H9 (cell line): ENCODE measurements at regions not wholly inside any gene's neighbourhood (a gene's known extent, or its start where the extent isn't known, plus 50 kb on each side); places are given as distances from the start of the nearest gene placed in this dataset.

Source experiments
- DNase-seq: peaks from one replicate; pipeline ENCODE4 v3.0.0-alpha.2; 2017
- H2AFZ ChIP-seq: one replicate; pipeline ENCODE4 v1.6.1; 2013; ENCODE audit warnings: mild to moderate bottlenecking, low read length, control low read depth, moderate library complexity
- H2AK5ac ChIP-seq: 2 replicates; pipeline ENCODE4 v1.6.1; 2013; ENCODE audit warnings: low read length, control low read depth, mixed read lengths; ENCODE audit not compliant: insufficient read length
- H2BK120ac ChIP-seq: one replicate; pipeline ENCODE4 v1.6.1; 2013; ENCODE audit warnings: low read depth, mild to moderate bottlenecking, low read length, control low read depth, inconsistent platforms; ENCODE audit not compliant: poor library complexity, severe bottlenecking
- H2BK12ac ChIP-seq: 2 replicates; pipeline ENCODE4 v1.6.1; 2013; ENCODE audit warnings: low read length, control low read depth, mixed read lengths, low read depth; ENCODE audit not compliant: insufficient read length
- H2BK15ac ChIP-seq: 2 replicates; pipeline ENCODE4 v1.6.1; 2013; ENCODE audit warnings: low read depth, low read length, control low read depth
- H2BK20ac ChIP-seq: one replicate; pipeline ENCODE4 v1.6.1; 2013; ENCODE audit warnings: low read depth, mild to moderate bottlenecking, low read length, control low read depth, inconsistent platforms; ENCODE audit not compliant: poor library complexity, severe bottlenecking
- H2BK5ac ChIP-seq: 2 replicates; pipeline ENCODE4 v1.6.1; 2013; ENCODE audit warnings: low read length, control low read depth, mixed read lengths; ENCODE audit not compliant: insufficient read length
- H3K14ac ChIP-seq: 2 replicates; pipeline ENCODE4 v1.6.1; 2013; ENCODE audit warnings: low read length, control low read depth; ENCODE audit not compliant: insufficient read depth
- H3K18ac ChIP-seq: 2 replicates; pipeline ENCODE4 v1.6.1; 2013; ENCODE audit warnings: low read depth, mild to moderate bottlenecking, mixed read lengths, low read length, control low read depth; ENCODE audit not compliant: insufficient read length
- H3K23ac ChIP-seq: 2 replicates; pipeline ENCODE4 v1.6.1; 2013; ENCODE audit warnings: low read length, control low read depth, mixed read lengths, low read depth; ENCODE audit not compliant: insufficient read length
- H3K23me2 ChIP-seq: 2 replicates; pipeline ENCODE4 v1.6.1; 2013; ENCODE audit warnings: low read depth, mild to moderate bottlenecking, mixed read lengths, low read length, control low read depth; ENCODE audit not compliant: insufficient read length, poor library complexity, severe bottlenecking
- H3K27ac ChIP-seq: 2 replicates; pipeline ENCODE4 v1.5.1; 2013; ENCODE audit warnings: low read length, control low read depth, mixed read lengths, low read depth; ENCODE audit not compliant: insufficient read length
- H3K27me3 ChIP-seq: 2 replicates; pipeline ENCODE4 v1.6.1; 2013; ENCODE audit warnings: low read length, control low read depth, inconsistent platforms; ENCODE audit not compliant: insufficient read depth
- H3K4ac ChIP-seq: 2 replicates; pipeline ENCODE4 v1.6.1; 2013; ENCODE audit warnings: low read depth, mild to moderate bottlenecking, control low read depth, inconsistent platforms, low read length, moderate library complexity
- H3K4me1 ChIP-seq: 2 replicates; pipeline ENCODE4 v1.6.1; 2013; ENCODE audit warnings: low read length, control low read depth, inconsistent platforms; ENCODE audit not compliant: insufficient read depth
- H3K4me2 ChIP-seq: 2 replicates; pipeline ENCODE4 v1.6.1; 2013; ENCODE audit warnings: low read length, control low read depth, mixed read lengths; ENCODE audit not compliant: insufficient read length, insufficient read depth
- H3K56ac ChIP-seq: 2 replicates; pipeline ENCODE4 v1.6.1; 2013; ENCODE audit warnings: low read depth, mild to moderate bottlenecking, mixed read lengths, low read length, control low read depth; ENCODE audit not compliant: insufficient read length
- H3K79me1 ChIP-seq: 2 replicates; pipeline ENCODE4 v1.6.1; 2013; ENCODE audit warnings: low read depth, mild to moderate bottlenecking, moderate library complexity, low read length, control low read depth, inconsistent platforms; ENCODE audit not compliant: insufficient read depth, poor library complexity, severe bottlenecking
- H3K79me2 ChIP-seq: 2 replicates; pipeline ENCODE4 v1.6.1; 2013; ENCODE audit warnings: low read length, control low read depth, inconsistent platforms; ENCODE audit not compliant: insufficient read depth
- H3K9ac ChIP-seq: 2 replicates; pipeline ENCODE4 v1.6.1; 2013; ENCODE audit warnings: low read length, control low read depth, mixed read lengths; ENCODE audit not compliant: insufficient read length; ENCODE audit errors: extremely low read depth
- H3K9me3 ChIP-seq: one replicate; pipeline ENCODE4 v1.6.1; 2013; ENCODE audit warnings: low read depth, low read length, inconsistent platforms; ENCODE audit not compliant: control insufficient read depth
- H3T11ph ChIP-seq: one replicate; pipeline ENCODE4 v1.6.1; 2013; ENCODE audit warnings: mild to moderate bottlenecking, low read length, control low read depth, inconsistent platforms
- H4K20me1 ChIP-seq: one replicate; pipeline ENCODE4 v1.6.1; 2013; ENCODE audit not compliant: control insufficient read depth, insufficient read length, insufficient read depth
- H4K5ac ChIP-seq: 2 replicates; pipeline ENCODE4 v1.6.1; 2013; ENCODE audit warnings: low read depth, mild to moderate bottlenecking, mixed read lengths, low read length, control low read depth; ENCODE audit not compliant: insufficient read length
- H4K8ac ChIP-seq: replicated peaks from 2 replicates; pipeline ENCODE4 v1.6.1; 2013; ENCODE audit warnings: low read length, control low read depth, mixed read lengths, low read depth; ENCODE audit not compliant: insufficient read length
- H4K91ac ChIP-seq: 2 replicates; pipeline ENCODE4 v1.6.1; 2013; ENCODE audit warnings: low read depth, mild to moderate bottlenecking, moderate library complexity, mixed read lengths, low read length, control low read depth; ENCODE audit not compliant: insufficient read length
- H3K27ac Mint-ChIP-seq, 3 experiments: 2 replicates in 2 of 3; 3 replicates in 1 of 3; pipeline ENCODE4 v1.8.0; 2020 to 2021; ENCODE audit warnings: mixed read lengths in 3 of 3, mild to moderate bottlenecking in 1 of 3, moderate library complexity in 1 of 3
- H3K27me3 Mint-ChIP-seq: 2 replicates; pipeline ENCODE4 v1.8.0; 2021; ENCODE audit warnings: low read depth, mild to moderate bottlenecking, moderate library complexity, mixed read lengths
- H3K36me3 Mint-ChIP-seq, 3 experiments: 2 replicates in 2 of 3; 3 replicates in 1 of 3; pipeline ENCODE4 v1.8.0; 2020 to 2021; ENCODE audit warnings: low read depth in 3 of 3, mixed read lengths in 3 of 3; ENCODE audit not compliant: insufficient read depth in 1 of 3
- H3K4me1 Mint-ChIP-seq, 2 experiments: 2 replicates each; pipeline ENCODE4 v1.8.0; 2020; ENCODE audit warnings: mixed read lengths in 2 of 2
- H3K4me3 Mint-ChIP-seq, 2 experiments: 2 replicates in 1 of 2; 3 replicates in 1 of 2; pipeline ENCODE4 v1.8.0; 2020 to 2021; ENCODE audit warnings: mild to moderate bottlenecking in 2 of 2, mixed read lengths in 2 of 2, moderate library complexity in 1 of 2
- H3K9me3 Mint-ChIP-seq, 2 experiments: 2 replicates in 1 of 2; 3 replicates in 1 of 2; pipeline ENCODE4 v1.8.0; 2020; ENCODE audit warnings: mild to moderate bottlenecking in 2 of 2, mixed read lengths in 2 of 2, moderate library complexity in 1 of 2
- WGBS: extraction: QIAGEN DNeasy Blood & Tissue Kit; methylation state at CpG from one replicate; pipeline ENCODE4 v1.1.7; 2013; ENCODE audit warnings: missing lambda C conversion rate, low lambda C conversion rate, mixed read lengths; ENCODE audit not compliant: insufficient read length; ENCODE audit errors: extremely low coverage; 5-methylcytosine and 5-hydroxymethylcytosine counted together
- TF ChIP-seq, protein P1 (sequence below): fragments of 200-600 bp; sonication (generic); conservative IDR thresholded peaks from 3 replicates; pipeline ENCODE4 v1.8.0; 2021; ENCODE audit warnings: antibody characterized with exemption, mild to moderate bottlenecking

DNA sequence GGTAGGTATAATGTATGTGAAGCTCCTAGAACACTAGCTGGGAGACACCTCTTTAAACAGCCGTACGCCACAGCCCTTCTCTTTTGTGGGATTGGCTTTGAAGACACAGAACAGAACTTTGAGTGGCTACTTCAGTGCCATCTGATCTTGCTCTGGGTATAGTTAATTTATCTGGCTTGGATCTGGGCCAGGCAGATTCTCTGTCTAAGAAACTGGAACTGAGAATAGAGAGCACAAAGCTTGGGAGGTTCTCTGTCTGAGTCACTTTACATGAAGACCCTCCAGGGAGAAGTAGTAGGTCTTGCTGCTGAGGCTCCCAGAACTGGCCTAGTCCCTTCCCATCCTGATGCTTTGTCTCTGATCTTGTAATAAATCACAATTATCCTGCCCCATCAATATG lies 721.0 kb upstream of the KIF2B start:
- Histone ChIP-seq H3K56ac (no peak overlapping the region), H2BK20ac (no peak overlapping the region), H4K5ac (no peak overlapping the region), H2AK5ac (no peak overlapping the region), H3K27ac (no peak overlapping the region), H3K79me1 (no peaks in the 10 kb centered on the region), H4K20me1 (no peaks in the 10 kb centered on the region), H3K27me3 (no peaks in the 10 kb centered on the region), H2AFZ (no peak overlapping the region), H4K91ac (no peak overlapping the region), H2BK5ac (no peak overlapping the region), H3K23ac (no peak overlapping the region), H2BK15ac (no peak overlapping the region), H3T11ph (no peak overlapping the region), H4K8ac (no peak overlapping the region), H3K18ac (no peak overlapping the region), H2BK120ac (no peak overlapping the region), H3K9ac (no peak overlapping the region), H3K23me2 (no peaks in the 10 kb centered on the region), H2BK12ac (no peak overlapping the region), H3K14ac (no peak overlapping the region), H3K4ac (no peak overlapping the region), H3K79me2 (no peaks in the 10 kb centered on the region), H3K4me1 (no peaks in the 10 kb centered on the region), H3K9me3 (no peaks in the 10 kb centered on the region), H3K4me2 (no peak overlapping the region)
- no CpG with 5 or more reads among the region's 2 CpGs for WGBS
- Mint-ChIP-seq H3K36me3 (peaks cover 0 to 4% (median 2%) of the 10 kb centered on the region in 3 experiments; a peak in 3 of 7 replicates), H3K9me3 (peaks cover 3% of the 10 kb centered on the region in 2 experiments; a peak in 2 of 5 replicates), H3K27me3 (no peaks in the 10 kb centered on the region), H3K27ac (no peak overlapping the region; a peak in 1 of 7 replicates), H3K4me3 (no peak overlapping the region), H3K4me1 (peaks cover 0 to 13% of the 10 kb centered on the region in 2 experiments; a peak in 2 of 4 replicates)
- no peak for DNase-seq
- TF ChIP-seq, protein P1, sequence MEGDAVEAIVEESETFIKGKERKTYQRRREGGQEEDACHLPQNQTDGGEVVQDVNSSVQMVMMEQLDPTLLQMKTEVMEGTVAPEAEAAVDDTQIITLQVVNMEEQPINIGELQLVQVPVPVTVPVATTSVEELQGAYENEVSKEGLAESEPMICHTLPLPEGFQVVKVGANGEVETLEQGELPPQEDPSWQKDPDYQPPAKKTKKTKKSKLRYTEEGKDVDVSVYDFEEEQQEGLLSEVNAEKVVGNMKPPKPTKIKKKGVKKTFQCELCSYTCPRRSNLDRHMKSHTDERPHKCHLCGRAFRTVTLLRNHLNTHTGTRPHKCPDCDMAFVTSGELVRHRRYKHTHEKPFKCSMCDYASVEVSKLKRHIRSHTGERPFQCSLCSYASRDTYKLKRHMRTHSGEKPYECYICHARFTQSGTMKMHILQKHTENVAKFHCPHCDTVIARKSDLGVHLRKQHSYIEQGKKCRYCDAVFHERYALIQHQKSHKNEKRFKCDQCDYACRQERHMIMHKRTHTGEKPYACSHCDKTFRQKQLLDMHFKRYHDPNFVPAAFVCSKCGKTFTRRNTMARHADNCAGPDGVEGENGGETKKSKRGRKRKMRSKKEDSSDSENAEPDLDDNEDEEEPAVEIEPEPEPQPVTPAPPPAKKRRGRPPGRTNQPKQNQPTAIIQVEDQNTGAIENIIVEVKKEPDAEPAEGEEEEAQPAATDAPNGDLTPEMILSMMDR: no peak
